Parathyroid adenoma (tissue), 2 donors: ENCODE measurements at regions not wholly inside any gene's neighbourhood (a gene's known extent, or its start where the extent isn't known, plus 50 kb on each side); places are given as distances from the start of the nearest gene placed in this dataset.

Source experiments
- H2AFZ ChIP-seq: fragments of 300-600 bp; sonication (generic); one replicate; pipeline ENCODE4 v1.7.0; 2017; ENCODE audit warnings: antibody characterized with exemption, mild to moderate bottlenecking
- H3K27ac ChIP-seq: fragments of 300-600 bp; sonication (generic); one replicate; pipeline ENCODE4 v1.7.0; 2017
- H3K27me3 ChIP-seq: fragments of 300-600 bp; sonication (generic); one replicate; pipeline ENCODE4 v1.7.0; 2017; ENCODE audit warnings: low read length; ENCODE audit not compliant: control insufficient read depth, insufficient read depth
- H3K36me3 ChIP-seq: fragments of 300-600 bp; sonication (generic); one replicate; pipeline ENCODE4 v1.7.0; 2017; ENCODE audit warnings: low read length; ENCODE audit not compliant: control insufficient read depth, insufficient read depth
- H3K4me1 ChIP-seq: fragments of 300-600 bp; sonication (generic); one replicate; pipeline ENCODE4 v1.7.0; 2017; ENCODE audit warnings: control low read depth
- H3K4me2 ChIP-seq: fragments of 300-600 bp; sonication (generic); one replicate; pipeline ENCODE4 v1.7.0; 2017; ENCODE audit warnings: low read length
- H3K4me3 ChIP-seq: fragments of 300-600 bp; sonication (generic); one replicate; pipeline ENCODE4 v1.7.0; 2017; ENCODE audit warnings: low read depth, low read length
- H3K79me2 ChIP-seq: fragments of 300-600 bp; sonication (generic); one replicate; pipeline ENCODE4 v1.7.0; 2017; ENCODE audit warnings: control low read depth
- H3K9ac ChIP-seq: fragments of 300-600 bp; sonication (generic); one replicate; pipeline ENCODE4 v1.7.0; 2017; ENCODE audit warnings: mild to moderate bottlenecking
- H3K9me3 ChIP-seq: fragments of 300-600 bp; sonication (generic); one replicate; pipeline ENCODE4 v1.7.0; 2017; ENCODE audit warnings: low read length; ENCODE audit not compliant: control insufficient read depth
- CTCF ChIP-seq: fragments of 300-600 bp; sonication (generic); IDR thresholded peaks from one replicate; pipeline ENCODE4 v1.7.0; 2017; ENCODE audit warnings: antibody characterized with exemption, mild to moderate bottlenecking
- donor health status: primary hyperparathyroidism.

GRCh38 chr3:150300388-150300787, 107.7 kb upstream of the TSC22D2 start:
- Histone ChIP-seq H3K27ac (no peak overlapping the region), H3K4me2 (no peak overlapping the region), H3K36me3 (no peaks in the 10 kb centered on the region), H3K9ac (no peak overlapping the region), H3K79me2 (no peaks in the 10 kb centered on the region), H3K9me3 (no peaks in the 10 kb centered on the region), H3K4me1 (no peaks in the 10 kb centered on the region), H3K4me3 (no peak overlapping the region), H2AFZ (no peak overlapping the region), H3K27me3 (no peaks in the 10 kb centered on the region)
- TF ChIP-seq CTCF = no peak

- Histone ChIP-seq H3K79me2 (no peaks in the 10 kb centered on the region), H3K27ac (no peak overlapping the region), H3K27me3 (no peaks in the 10 kb centered on the region), H3K4me2 (no peak overlapping the region), H3K9ac (no peak overlapping the region), H2AFZ (no peak overlapping the region), H3K4me3 (no peak overlapping the region), H3K4me1 (no peaks in the 10 kb centered on the region), H3K36me3 (no peaks in the 10 kb centered on the region), H3K9me3 (no peaks in the 10 kb centered on the region)
- no peak for TF ChIP-seq CTCF
Observed at GRCh38 chr3:150299201-150299600, 108.9 kb upstream of the TSC22D2 start.

DNA sequence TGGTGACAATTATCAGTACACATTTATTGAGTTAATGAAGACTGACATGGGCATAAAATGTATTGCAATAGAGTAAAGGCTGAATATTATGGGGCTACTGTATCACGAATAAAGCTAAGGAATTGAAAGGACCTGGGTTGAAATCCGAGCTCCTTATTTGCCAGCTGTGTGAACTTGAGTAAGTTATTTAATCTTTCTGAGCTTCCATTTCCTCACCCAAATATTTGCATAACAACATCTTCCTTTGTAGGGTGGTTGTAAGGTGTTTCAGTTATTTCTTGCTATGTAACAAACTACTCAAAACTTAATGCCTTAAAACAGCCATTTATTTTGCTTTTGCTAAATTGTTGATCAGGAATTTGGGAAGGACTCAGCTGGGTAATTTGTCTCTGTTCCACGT, 111.1 kb upstream of the TSC22D2 start:
- no peak overlapping the region for H3K4me3 ChIP-seq
- no peaks in the 10 kb centered on the region for H3K36me3 ChIP-seq
- H3K4me1 ChIP-seq = no peaks in the 10 kb centered on the region
- no peaks in the 10 kb centered on the region for H3K9me3 ChIP-seq
- no peaks in the 10 kb centered on the region for H3K79me2 ChIP-seq
- TF ChIP-seq CTCF = no peak
- H3K27me3 ChIP-seq = no peaks in the 10 kb centered on the region
- H3K4me2 ChIP-seq = no peak overlapping the region
- no peak overlapping the region for H3K9ac ChIP-seq
- no peak overlapping the region for H3K27ac ChIP-seq
- H2AFZ ChIP-seq = no peak overlapping the region

DNA sequence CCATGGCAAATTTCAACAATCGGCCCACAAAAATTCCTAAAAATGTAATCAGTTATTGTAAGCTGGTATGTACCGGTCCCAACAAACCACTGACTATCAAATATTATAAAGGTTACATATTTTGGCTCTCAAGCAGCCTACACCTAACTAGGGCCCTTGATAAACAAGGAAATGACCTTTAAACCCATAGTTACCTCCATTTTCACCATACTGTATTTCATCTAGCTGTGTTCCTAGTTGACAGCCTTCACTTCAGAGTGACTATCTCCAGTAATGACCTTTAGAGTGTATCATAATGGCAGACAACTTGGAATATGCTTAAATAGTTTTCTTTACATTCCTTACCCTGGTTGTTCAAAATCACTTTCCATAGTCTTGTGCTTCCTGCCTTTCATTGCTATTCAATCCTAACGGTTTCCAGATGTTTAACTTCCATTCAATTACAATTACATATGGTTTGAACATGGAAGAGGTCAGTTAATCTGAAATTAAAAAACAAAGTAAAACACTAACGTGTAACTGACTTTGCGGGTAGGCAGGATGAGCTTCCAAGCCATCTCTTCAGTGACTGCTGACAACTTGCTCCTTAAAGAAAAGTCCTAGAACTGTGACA, 111.9 kb upstream of the TSC22D2 start:
- no peaks in the 10 kb centered on the region for H3K27me3 ChIP-seq
- no peak overlapping the region for H3K27ac ChIP-seq
- no peak overlapping the region for H2AFZ ChIP-seq
- no peak overlapping the region for H3K4me2 ChIP-seq
- H3K4me3 ChIP-seq = no peak overlapping the region
- no peak overlapping the region for H3K9ac ChIP-seq
- TF ChIP-seq CTCF = no peak
- no peaks in the 10 kb centered on the region for H3K4me1 ChIP-seq
- H3K9me3 ChIP-seq = no peaks in the 10 kb centered on the region
- no peaks in the 10 kb centered on the region for H3K36me3 ChIP-seq
- no peaks in the 10 kb centered on the region for H3K79me2 ChIP-seq

DNA sequence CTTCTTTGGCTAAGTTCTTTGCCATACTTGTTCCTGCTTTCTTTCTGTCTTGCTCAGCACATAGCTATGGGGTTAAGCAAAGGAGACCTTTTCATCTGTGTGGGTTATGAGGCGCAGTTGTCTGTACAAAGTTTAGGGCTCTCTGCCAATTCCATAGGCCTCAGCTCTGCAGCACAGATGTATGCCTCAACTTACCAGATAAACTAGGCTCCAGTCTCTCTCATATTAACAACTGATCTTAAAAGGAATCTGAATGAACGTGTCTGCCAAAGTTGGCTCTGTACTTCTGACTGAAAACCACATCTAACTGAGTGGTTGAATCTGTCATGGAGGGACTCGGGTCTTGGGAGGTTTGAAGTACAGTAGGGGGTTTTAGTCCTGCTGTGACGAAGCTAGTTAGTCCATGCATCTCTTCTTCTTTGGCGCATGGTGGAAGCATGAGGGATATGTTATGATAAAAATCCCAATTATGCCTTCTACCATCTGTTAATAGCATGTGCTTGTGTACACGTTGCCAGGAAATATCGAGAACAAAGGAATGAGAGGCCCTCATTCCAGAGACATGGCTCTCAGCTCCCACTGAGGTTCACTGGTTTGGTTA, 114.6 kb upstream of the TSC22D2 start:
- Histone ChIP-seq H3K27ac (no peak overlapping the region), H2AFZ (no peak overlapping the region), H3K79me2 (no peaks in the 10 kb centered on the region), H3K9me3 (no peaks in the 10 kb centered on the region), H3K4me3 (no peak overlapping the region), H3K9ac (no peak overlapping the region), H3K27me3 (no peaks in the 10 kb centered on the region), H3K4me1 (no peaks in the 10 kb centered on the region), H3K36me3 (no peaks in the 10 kb centered on the region), H3K4me2 (no peak overlapping the region)
- no peak for TF ChIP-seq CTCF
